ACHN (cell line): ENCODE measurements at regions not wholly inside any gene's neighbourhood (a gene's known extent, or its start where the extent isn't known, plus 50 kb on each side); places are given as distances from the start of the nearest gene placed in this dataset.
A peak's percentile ranks its signal among the peaks of the same experiment; 100 is the strongest.
"Not testable (repeated sequence)": the region's sequence is repeated elsewhere in the genome, so short reads cannot be mapped to it uniquely, and the experiment has no call there.

Experiments used
- DNase-seq: peaks from one replicate; pipeline ENCODE4 v3.0.0-alpha.2; 2015
- in situ Hi-C: cut with HindIII; loops from 2 replicates; pipeline ENCODE4 v1.10.0; 2017; ENCODE audit warnings: low sequenced_read_pairs, low pct_ligation_motif_present, low pct_unique_long_range_greater_than_20kb

- in situ Hi-C loops: no loop called here
- no peak for DNase-seq
These were observed 120.6 kb downstream of the TNFSF18 start for GRCh38 chr1:172930142-172930541.

GRCh38 chr1:172931340-172931739 lies 119.4 kb downstream of the TNFSF18 start:
- DNase-seq: no peak
- in situ Hi-C loops: no loop called here

DNA sequence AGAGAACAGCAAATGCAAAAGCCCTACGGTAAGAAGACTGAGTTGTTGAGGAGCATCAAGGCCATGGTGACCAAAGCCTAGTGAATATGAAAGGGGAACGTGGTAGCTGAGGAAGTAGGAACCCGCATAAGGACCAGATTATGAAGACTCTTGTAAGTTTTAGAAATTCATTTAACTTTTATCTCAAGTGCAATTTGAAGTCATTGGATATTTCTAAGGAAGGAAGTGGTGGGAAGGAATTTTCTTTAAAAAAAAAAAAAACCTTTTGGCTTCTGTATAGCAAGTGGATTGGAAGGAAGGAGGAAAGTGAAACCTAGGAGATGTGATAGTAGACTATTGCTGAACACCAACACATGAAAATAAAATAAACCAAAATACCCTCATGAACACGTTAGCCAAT lies 119.0 kb downstream of the TNFSF18 start:
- DNase-seq: no peak
- in situ Hi-C loops: no loop called here

GRCh38 chr1:172932981-172933380 lies 117.8 kb downstream of the TNFSF18 start:
- in situ Hi-C loops: no loop called here

DNA sequence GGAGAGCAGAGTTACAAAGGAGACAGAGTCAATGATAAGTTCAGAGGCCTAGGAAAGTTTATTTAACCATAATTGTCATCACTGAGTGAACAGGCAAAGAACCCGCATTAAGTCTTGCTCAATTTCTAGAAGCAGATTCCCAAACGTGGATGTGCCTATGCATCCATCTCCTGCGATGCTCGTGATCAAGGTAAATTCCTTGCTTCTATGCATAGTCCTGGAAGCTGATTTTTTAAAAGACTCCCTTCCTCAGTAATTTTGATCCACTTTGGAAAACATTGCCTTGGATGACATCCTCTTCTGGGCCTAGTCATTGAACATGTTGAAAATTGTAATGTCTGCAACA lies 116.4 kb downstream of the TNFSF18 start:
- no peak for DNase-seq
- in situ Hi-C loops: no loop called here

More at GRCh38 chr1:172932981-172933380, 117.8 kb downstream of the TNFSF18 start:
- DNase-seq: no peak

GRCh38 chr1:172935062-172935592 lies 115.6 kb downstream of the TNFSF18 start:
- in situ Hi-C loops: no loop called here
- no peak for DNase-seq

GRCh38 chr1:172936088-172936645 lies 114.6 kb downstream of the TNFSF18 start:
- DNase-seq: no peak
- in situ Hi-C loops: no loop called here

GRCh38 chr1:172938681-172939080 lies 112.1 kb downstream of the TNFSF18 start:
- in situ Hi-C loops: no loop called here
- no peak for DNase-seq

DNA sequence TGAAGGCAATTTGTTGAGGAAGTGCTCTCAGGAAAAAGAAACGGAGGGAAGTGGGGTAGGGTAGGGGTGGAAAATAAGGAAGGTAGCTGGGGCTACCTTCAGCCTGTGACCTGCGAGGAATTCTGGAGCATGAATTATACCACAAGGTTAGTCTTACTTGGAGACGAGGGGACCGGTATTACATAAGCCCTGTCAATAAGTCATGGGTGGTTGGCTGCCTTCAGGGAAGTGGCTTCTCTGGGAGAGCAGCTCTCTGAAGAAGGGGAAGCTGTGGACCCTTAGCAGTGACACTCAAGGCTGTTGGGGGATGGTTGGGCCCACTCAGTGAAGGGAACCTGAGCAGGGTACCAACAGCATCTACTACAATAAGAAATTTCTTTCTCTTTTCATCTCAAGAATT lies 111.3 kb downstream of the TNFSF18 start:
- in situ Hi-C loops: no loop called here
- no peak for DNase-seq

DNA sequence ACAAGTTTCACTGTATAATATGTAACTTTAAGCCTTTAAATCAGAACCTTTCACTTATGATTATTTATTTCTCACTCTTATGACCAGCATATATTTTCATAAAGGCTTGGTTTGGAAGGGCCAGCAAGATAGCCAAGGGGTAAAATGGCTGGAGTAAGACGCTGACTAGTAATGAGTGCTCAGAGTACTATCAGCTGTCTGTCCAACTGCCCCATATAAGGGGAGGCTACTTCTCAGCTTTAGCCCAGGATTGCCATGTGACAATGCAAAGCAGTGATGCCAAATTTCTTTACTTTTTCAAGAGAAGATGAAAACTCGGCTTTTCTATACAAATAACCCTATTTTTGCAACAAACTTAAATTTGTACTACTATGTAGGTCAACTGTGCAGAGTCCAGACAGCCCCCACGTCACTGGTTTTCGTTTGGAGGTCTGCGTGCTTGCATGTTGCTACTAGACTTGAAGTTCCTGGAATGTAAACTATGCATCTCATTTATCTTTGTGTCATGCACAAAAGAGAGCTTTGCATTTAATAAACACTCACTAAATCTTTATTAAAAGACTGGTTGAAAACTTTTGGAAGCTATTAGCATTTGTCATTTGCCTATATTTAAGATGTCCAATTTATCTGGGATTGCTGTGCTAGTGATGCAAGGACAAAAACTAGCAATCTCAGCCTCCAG lies 110.4 kb downstream of the TNFSF18 start:
- no peak for DNase-seq
- in situ Hi-C loops: no loop called here

- in situ Hi-C loops: no loop called here
- DNase-seq: no peak
These were observed 109.3 kb downstream of the TNFSF18 start for GRCh38 chr1:172941471-172941870.

- in situ Hi-C loops: no loop called here
- no peak for DNase-seq
These were observed 108.8 kb downstream of the TNFSF18 start for GRCh38 chr1:172941945-172942344.

GRCh38 chr1:172943138-172943537 lies 107.6 kb downstream of the TNFSF18 start:
- DNase-seq, in situ Hi-C loops: not testable (repeated sequence)

- in situ Hi-C loops: no loop called here
These were observed 105.8 kb downstream of the TNFSF18 start for GRCh38 chr1:172944931-172945330.

GRCh38 chr1:172946814-172947507 lies 103.8 kb downstream of the TNFSF18 start:
- in situ Hi-C loops: no loop called here

More at GRCh38 chr1:172944931-172945330, 105.8 kb downstream of the TNFSF18 start:
- no peak for DNase-seq

GRCh38 chr1:172948457-172948856 lies 102.3 kb downstream of the TNFSF18 start:
- in situ Hi-C loops: no loop called here

More at GRCh38 chr1:172946814-172947507, 103.8 kb downstream of the TNFSF18 start:
- no peak for DNase-seq

DNA sequence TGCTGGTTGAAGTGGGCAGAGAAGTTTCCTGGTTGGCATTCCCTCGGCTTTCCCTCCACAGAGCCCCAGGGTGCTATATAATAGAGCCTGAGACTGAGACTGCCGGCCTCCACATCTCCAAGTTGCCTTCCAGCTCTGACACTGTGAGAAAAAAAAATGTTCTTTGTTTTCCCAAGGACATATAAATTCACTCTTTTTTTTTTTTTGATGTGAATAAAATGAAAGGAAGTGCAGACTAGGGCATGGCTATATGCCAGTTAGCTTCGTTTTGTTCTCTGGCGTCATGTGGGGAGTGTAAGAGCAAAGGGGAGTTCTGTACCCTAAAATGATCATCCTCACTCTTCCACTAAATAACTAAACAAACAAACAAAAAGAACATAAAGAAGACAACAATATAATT lies 101.6 kb downstream of the TNFSF18 start:
- in situ Hi-C loops: no loop called here

More at GRCh38 chr1:172948457-172948856, 102.3 kb downstream of the TNFSF18 start:
- DNase-seq: peak; percentile 38

DNA sequence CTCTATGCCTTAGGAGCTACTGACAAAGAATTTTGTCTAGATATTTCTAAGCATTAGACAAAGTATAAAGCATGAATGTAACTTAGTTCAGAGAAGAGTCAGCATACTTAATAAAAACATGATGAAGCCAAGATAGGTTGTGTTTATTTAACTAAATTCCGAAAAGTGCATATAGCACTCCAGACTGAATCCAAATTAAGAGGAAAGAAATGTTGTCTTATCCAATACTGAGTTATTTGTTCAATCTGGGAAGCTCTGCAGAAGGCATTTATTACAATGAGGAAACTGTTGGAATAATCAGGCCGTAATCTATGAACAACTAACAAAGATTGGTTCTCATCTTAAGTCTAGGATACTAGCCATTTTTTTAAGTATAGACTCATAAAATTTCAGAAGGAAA lies 100.2 kb downstream of the TNFSF18 start:
- DNase-seq: no peak
- in situ Hi-C loops: no loop called here

More for the DNA sequence above, 101.6 kb downstream of the TNFSF18 start:
- DNase-seq: no peak

- in situ Hi-C loops: no loop called here
- no peak for DNase-seq
These were observed 98.9 kb downstream of the TNFSF18 start for GRCh38 chr1:172951730-172952365.
